HG03469 (cell line): ENCODE measurements at regions not wholly inside any gene's neighbourhood (a gene's known extent, or its start where the extent isn't known, plus 50 kb on each side); places are given as distances from the start of the nearest gene placed in this dataset.
"Not testable (repeated sequence)": the region's sequence is repeated elsewhere in the genome, so short reads cannot be mapped to it uniquely, and the experiment has no call there.

Experiments used
- ATAC-seq: cut with Tn5 transposase; IDR thresholded peaks from one replicate; pipeline ENCODE4 v1.9.1; 2021; ENCODE audit warnings: mild to moderate bottlenecking, moderate library complexity, moderate number of reproducible peaks; ENCODE audit not compliant: unreplicated experiment

GRCh38 chr18:64372850-64373249 is 224.0 kb upstream of the LINC00305 start:
- ATAC-seq, result no peak

DNA sequence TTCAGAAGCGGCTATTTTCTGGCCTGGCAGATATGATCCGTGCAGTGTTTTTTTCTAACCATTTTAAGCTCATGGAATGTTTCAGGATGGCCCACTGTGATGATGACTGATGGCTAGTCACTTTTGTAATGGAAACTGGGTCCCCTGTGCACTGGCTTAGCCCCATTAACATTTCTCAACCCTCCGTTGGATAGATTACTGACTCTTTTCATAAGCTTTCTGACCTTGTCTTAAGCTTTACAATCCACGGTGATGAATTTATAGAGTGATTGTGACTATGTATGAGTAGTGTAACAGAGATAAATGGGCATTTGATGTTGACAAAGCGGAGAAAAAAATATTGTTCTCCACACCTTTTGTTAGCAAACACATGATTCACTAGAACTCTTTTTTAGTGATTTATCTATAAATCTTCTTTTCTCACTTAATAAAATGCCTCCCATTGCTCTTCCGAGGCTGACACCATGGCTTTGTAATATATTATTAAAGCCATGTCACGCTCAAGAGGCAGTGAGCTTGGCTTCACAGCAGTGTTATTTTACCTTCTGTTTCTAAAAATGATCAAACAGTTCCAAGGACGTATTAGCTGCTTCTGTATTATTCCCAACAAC is 221.0 kb upstream of the LINC00305 start:
- not testable (repeated sequence) for ATAC-seq

DNA sequence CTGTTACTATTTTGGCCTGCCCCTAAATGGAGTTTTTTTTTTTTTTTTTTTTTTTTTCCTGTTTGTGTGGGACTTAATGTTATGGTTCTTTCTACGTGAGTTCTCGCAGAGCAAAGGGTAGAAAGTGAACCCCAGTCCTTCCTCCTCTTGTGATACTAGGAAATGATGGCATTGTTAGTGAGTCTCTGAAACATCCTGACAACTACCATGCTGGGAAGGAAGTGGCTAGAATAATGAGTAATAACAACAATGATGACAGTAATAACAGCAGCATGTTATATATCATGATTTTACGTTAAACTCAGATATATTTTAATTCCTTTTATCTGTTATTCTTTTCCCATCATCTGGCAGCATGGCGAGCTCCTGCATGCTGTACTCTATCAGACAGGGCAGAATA is 216.2 kb upstream of the LINC00305 start:
- ATAC-seq, result no peak

DNA sequence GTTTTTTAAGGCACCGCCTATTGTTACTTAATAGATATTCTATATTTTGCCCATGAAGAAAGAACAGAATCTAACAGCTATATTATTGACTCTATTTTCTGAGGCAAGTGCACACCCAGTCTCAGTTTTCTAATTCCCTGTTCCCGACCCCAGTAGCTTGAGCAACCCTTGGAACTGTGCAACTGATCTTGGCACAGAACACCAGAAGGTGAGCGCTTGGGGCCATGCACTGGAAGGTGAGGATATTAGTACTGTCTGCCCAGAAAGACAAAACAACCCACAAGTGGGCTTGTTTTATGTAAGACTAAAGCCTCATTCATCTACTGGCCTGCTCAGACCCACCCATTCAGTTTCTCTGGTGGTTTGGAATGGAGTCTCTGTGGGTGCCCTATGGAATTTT is 188.8 kb upstream of the LINC00305 start:
- no peak for ATAC-seq

DNA sequence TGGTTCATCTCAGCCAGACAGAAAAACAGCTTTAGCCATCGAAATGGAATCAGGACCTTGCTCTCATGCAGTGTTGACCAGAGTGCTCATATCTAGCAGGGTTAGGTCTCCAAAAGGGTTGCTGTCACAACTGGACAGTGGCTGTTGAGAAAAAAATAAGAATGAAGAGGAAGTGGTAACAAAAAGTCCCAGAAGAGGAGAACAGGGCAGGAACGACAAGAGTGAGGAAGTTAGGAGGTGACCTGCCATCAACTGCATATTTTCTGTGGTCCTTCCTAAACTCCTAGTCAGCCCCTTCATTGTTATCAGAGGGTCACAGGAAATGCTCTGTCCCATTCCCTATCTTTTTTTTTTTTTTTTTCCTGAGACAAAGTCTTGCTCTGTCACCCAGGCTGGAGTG is 188.1 kb upstream of the LINC00305 start:
- ATAC-seq, result no peak

DNA sequence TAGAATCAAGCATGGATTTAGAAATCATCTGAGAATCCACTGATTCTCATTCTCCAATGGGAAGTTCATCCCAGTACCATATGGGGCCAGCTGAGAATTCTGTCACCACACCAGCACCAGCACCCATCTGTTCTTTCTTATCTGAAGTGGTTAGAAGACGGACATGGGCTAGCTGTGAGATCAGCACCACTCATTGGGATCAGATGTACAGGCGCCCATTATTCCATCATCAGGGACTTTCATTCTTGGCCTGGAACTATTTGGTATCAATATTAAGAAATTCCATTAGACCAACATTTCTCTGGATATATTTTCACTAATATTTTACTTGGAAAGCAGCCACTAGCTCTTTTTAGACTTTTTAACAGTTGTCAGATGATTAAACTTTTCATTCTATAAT is 185.9 kb upstream of the LINC00305 start:
- ATAC-seq, result no peak

DNA sequence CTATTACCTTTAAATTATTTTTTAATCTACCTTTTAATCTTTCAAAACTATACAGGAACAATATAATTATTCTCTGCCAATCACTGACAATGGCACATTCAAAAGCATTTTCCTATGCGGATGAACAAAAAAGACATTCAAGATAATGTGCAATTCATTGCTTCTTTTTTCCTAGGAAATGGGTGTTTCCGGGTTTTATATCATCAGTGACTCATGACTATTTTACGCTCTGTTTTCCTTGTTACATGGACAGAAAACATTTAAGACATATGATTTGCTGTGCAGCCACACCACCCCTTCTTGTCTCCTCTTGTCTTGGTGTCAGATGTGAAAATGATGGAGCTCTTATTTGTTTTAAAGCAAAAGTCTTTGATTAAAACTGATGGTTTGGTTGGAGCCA is 184.7 kb upstream of the LINC00305 start:
- ATAC-seq, result no peak

- no peak for ATAC-seq
Measured at GRCh38 chr18:64332835-64333234, 183.9 kb upstream of the LINC00305 start.

- no peak for ATAC-seq
Measured at GRCh38 chr18:64331419-64331818, 182.5 kb upstream of the LINC00305 start.

- ATAC-seq, result no peak
Measured at GRCh38 chr18:64330931-64331330, 182.0 kb upstream of the LINC00305 start.

GRCh38 chr18:64330161-64330560 is 181.3 kb upstream of the LINC00305 start:
- no peak for ATAC-seq

DNA sequence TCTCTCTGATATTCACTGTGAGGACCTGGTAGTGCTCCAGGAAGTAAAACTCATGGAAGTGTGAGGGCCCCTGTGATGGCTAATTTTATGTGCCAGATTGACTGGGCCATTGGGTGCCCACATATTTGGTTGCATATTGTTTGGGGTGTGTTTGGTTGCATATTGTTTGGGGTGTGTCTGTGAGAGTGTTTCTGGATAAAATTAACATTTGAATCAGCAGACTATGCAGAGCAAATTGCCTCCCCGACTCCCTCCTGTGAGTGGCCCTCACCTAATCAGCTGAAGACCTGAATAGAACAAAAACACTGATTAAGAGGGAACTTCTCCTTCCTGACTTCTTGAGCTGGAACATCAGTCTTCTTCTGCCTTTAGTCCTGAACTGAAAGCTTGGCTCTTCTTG is 173.3 kb upstream of the LINC00305 start:
- no peak for ATAC-seq

DNA sequence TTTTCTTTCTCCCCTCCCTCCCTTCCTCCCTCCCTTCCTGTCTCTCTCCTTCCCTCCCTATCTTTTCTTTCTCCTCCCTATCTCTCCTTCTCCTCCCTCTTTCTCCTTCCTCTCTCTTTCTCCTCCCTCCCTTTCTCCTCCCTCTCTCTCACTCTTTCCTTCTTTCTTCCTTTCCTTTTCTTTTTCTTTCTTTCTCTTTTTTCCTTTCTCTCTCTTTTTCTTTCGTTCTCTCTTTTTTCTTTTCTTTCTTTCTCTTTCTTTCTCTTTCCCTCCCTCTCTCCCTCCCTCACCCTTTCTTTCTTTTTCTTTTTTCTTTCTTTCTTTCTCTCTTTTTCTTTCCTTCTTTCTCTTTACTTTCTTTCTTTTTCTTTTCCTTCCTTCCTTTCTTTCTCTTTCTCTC is 169.7 kb upstream of the LINC00305 start:
- no peak for ATAC-seq

GRCh38 chr18:64311859-64312258 is 163.0 kb upstream of the LINC00305 start:
- ATAC-seq, result no peak

DNA sequence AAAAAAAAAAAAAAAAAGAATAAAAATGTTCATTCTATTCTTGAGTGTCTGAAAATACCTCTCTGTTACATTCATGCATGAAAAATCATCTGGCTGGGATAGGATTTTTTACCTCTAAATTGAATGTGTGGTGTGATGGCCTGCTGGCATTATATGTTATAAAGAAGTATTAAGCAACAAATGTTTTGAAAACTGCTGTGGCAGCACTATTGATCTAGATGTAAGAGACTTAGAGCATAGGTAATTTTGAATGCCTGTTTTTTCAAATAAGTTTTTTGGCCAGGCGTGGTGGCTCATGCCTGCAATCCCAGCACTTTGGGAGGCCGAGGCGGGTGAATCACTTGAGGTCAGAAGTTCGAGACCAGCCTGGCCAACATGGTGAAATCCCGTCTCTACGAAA is 147.0 kb upstream of the LINC00305 start:
- ATAC-seq, result no peak

DNA sequence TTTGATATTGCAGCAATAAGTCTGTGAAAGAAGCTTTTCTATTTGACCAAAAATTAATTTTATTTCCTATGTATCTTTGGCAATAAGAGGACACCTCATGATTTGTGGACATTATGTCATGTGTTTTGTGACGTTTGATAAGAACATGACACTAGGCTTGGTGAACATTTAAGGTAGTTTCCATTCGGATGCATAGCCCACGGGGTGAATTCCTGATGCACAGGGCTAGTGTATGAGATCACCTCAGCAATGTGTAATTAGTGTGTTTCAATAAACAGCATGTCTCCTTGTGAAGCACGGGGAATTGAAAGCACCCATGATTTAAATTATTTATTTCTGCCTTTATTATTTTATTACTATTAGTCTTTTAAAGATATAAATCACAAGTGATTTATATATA is 146.1 kb upstream of the LINC00305 start:
- ATAC-seq, result no peak

- ATAC-seq, result no peak
Measured at GRCh38 chr18:64288432-64288831, 139.5 kb upstream of the LINC00305 start.

DNA sequence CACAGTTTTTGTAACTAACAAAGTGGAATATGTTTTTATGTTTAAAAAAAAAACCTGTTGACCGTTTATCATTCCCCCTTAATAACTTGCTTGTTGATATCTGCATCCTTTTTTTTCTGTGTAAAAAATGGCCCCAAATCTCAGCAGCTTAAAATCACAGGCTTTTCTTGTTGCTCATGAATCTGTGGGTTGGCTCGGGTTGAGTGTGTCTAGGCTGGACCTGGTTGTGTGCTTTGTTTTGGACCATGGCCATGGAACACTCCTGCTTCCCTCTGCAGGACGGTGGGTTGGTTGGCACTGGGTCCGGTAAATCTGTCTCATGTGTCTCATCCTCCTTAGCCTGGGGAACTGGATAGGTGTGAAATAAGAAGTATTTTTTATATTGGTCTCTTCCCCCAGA is 139.0 kb upstream of the LINC00305 start:
- no peak for ATAC-seq

- ATAC-seq, result no peak
Measured at GRCh38 chr18:64283059-64283458, 134.2 kb upstream of the LINC00305 start.

GRCh38 chr18:64278026-64278425 is 129.1 kb upstream of the LINC00305 start:
- ATAC-seq, result no peak

GRCh38 chr18:64276311-64277090 is 127.6 kb upstream of the LINC00305 start:
- no peak for ATAC-seq

DNA sequence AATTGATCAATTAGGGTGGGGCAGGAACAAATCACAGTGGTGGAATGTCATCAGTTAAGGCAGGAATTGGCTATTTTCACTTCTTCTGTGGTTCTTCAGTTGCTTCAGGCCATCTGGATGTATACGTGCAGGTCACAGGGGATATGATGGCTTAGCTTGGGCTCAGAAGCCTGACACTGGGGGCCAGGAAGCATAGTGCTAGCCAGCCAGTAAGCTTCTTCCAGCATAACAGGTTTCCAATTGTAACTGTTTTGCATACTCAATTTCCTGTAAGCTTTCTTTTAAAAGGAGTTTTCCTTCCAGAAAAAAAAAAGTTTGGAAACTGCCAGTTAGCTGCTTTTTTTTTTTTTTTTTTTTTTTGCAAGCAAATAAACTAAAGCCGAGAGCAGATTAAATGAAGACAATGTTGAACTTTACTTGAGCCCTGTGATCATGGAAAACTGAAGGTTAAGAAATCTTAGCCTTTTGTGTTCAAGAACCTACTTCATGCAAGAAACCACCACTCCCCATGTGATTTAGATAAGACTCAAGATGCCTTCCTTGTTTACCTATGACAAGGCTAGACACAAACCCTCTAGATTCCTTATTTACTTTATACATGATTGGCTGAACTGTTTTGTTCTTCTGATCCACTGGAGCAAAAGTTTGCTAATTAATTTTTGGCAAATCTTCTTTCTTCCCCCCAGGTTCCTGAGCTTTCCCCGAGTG is 126.9 kb upstream of the LINC00305 start:
- ATAC-seq, result no peak
